Stimulated activated CD4-positive, alpha-beta T cell treated with anti-CD3 and anti-CD28 coated beads, TNF-alpha, amount 100 ng/mL, for 1 hour (primary cell): ENCODE measurements at regions not wholly inside any gene's neighbourhood (a gene's known extent, or its start where the extent isn't known, plus 50 kb on each side); places are given as distances from the start of the nearest gene placed in this dataset.
"Not testable (repeated sequence)": the region's sequence is repeated elsewhere in the genome, so short reads cannot be mapped to it uniquely, and the experiment has no call there.

Experiments
- DNase-seq, 3 donors: peaks; one replicate each; pipeline ENCODE4 v3.0.0-alpha.2; 2020; ENCODE audit warnings: low read depth in 3 of 3, low spot score in 1 of 3

DNA sequence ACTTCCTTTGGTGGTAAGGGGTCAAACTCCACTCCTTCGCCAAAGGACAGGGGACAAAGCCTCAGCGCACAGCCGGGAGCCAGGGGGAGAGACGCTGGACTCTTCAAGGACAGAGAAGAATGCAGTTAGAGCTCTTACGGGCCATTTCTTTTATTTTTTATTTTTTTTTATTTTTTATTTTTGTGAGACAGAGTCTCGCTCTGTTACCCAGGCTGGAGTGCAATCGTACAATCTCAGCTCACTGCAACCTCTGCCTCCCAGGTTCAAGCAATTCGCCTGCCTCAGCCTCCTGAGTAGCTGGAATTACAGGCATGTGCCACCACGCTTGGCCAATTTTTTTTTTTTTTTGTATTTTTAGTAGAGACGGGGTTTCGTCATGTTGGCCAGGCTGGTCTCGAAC, 93.2 kb upstream of the RPH3AL start, which contains the start of gene RFLNB:
Gene RFLNB, minus strand, starts transcription at position 101 of the 400 bp plus-strand sequence.
- not testable (repeated sequence) for DNase-seq

DNA sequence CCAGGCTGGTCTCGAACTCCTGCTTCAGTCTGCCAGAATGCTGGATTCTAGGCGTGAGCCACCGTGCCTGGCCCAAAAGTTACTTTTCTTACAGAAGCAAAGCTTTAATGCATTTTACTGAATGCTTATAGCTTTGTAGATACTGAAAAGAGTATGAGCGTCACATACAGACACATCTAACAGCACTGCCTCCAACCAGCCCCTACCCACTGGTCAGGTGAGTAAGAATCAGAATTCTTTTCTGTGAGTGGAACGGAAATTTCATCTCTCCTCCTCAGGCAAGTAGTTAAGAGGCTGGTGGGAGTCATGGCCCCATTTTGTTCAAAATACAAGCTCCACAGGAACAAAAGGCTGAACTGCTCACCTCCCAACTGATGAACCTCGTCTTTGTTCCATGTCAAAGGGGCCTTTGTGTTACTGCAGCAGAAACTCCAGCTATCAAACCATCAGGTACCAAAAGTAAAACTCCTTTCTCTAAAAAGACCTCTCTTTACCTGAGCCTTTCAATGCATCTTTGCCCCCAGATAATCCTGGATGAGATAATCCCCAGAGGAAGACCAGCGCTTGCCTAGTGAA, 92.4 kb upstream of the RPH3AL start:
- DNase-seq = no peak

DNA sequence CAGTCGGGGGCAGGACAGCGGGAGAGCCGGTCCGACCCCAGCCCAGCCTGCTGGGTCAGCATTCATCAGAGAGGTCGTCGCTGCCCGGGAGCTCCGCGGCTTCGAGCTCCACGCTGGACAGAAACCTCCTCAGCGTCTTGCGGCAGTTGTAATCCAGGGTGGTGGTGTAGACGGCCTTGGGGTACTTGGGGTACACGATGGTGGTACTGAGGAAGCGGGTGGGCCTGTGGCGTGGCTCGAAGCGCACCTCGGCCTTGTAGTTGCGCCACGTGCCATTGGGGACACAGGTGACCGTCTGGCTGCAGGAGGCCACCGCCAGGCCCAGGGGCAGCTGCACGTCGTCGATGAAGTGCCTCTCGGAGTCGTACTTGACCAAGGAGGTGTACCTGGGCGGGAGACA, 90.5 kb upstream of the RPH3AL start:
- no peak for DNase-seq

GRCh38 chr17:441155-441950, 88.7 kb upstream of the RPH3AL start:
- no peak for DNase-seq

- DNase-seq = no peak
These were observed 85.6 kb upstream of the RPH3AL start for GRCh38 chr17:438191-438590.

DNA sequence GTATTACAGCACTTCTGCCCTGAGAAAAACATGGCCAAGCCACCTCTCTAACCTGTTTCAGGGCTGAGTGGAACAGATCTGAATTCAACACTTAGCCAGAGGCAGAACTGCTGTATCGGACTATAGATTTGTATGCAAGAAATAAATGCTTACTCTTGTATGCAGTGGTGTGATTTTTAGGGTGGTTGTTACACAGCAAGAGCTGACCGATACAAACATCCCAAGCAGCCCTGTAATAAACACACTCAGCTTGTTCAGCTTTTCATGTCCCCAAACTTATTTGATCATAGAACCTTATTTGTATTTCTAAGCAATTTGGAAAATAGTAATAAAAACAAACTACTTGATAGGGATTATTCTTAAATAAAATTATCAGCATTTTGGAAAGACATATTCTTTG, 84.9 kb upstream of the RPH3AL start:
- DNase-seq = no peak

DNA sequence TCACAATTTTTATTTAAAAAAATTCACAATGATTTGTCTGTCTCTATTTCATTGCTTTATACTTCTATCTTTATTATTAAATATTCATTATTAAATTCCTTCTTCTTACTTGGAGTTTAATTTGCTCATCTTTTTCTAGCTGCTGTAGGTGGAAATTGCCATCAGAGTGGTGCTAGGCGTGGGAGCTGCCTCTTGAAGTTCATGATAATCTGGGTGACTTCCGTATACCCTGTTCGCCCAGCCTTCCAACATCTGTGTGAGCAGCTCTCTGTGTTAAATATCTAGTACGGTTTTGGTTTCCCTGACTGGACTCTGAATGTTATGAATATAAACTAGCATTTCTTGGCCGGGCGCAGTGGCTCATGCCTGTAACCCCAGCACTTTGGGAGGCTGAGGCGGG, 84.0 kb upstream of the RPH3AL start:
- DNase-seq = no peak

GRCh38 chr17:432471-432870, 79.9 kb upstream of the RPH3AL start:
- not testable (repeated sequence) for DNase-seq

GRCh38 chr17:431494-431893, 78.9 kb upstream of the RPH3AL start:
- DNase-seq = no peak

DNA sequence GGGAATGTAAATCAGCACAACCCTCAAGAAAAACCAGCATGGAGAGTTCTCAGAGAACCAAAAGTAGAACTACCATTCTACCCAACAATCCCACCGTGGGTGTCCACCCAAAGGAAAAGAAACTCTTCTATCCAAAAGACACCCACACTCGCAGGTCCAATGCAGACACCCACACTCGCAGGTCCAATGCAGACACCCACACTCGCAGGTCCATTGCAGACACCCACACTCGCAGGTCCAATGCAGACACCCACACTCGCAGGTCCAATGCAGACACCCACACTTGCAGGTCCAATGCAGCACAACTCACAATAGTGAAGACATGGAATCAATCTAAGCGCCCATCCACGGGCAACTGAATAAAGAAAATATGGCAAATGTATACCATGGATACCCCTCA, 77.0 kb upstream of the RPH3AL start:
- DNase-seq = no peak

DNA sequence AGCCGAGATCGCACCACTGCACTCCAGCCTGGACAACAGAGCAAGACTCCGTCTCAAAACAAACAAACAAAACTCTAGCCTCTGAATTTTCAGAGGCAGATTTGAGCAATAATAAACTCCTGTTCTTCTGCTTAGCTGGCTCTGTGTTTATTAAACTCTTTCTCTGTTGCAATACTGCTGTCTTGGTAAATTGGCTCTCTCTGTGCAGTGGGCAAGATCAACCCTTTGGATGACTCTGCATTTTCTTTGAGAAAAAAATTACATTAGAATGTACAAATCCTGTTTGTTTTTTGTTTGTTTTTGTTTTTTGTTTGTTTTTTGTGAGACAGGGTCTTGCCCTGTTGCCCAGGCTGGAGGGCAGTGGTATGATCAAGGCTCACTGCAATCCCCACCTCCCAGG, 75.8 kb upstream of the RPH3AL start:
- no peak for DNase-seq

- DNase-seq = no peak
These were observed 75.3 kb upstream of the RPH3AL start for GRCh38 chr17:427891-428290.

DNA sequence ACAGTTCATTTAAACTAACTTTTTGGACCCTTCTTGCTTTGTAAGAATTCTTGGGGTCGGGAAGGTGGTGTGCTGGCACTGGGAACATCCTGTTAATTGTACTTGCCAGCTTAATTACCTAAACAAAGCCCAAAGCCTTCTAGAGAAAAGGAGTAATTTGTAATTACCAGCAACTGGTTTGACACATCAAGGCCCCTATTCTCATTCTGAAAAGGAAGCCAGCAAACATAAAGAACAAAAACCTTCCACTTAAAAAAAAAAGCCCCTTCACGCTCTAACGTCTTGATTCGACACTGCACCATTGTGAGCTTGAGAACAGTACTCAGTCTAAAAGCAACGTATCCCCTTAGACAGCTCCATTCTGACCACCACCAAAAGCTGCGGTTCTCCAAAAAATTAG, 74.7 kb upstream of the RPH3AL start:
- no peak for DNase-seq

GRCh38 chr17:422196-422930, 69.8 kb upstream of the RPH3AL start:
- DNase-seq = no peak

DNA sequence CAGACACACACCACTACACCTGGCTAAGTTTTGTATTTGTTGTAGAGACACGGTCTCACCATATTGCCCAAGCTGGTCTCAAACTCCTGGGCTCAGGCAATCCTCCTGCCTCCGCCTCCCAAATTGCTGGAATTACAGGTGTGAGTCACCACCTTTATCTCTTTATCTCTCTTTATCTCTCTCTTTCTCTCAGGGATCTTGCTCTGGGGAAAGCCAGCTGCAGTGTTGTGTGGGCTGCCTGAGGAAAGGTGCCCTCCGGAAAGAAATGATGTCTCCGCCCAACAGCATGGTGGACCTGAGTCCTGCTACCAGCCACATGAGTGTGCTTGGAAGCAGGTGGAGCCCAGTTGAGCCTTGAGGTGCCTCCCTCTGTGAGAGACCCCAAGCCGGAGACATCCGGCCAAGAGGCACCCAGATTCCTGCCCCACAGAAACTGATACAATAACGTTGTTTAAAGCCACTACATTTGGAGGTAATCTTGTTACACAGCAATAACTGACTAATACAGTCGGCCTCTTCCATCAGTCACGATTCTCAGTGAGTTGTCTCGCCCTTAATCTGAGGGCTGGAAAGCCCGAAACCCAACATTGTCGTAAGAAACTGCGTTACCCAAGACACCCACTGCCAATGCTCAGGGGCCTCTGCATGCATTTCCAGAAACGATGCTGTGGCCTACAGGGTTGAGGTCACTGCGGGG, 68.0 kb upstream of the RPH3AL start:
- no peak for DNase-seq

- no peak for DNase-seq
These were observed 66.6 kb upstream of the RPH3AL start for GRCh38 chr17:419073-419735.

- no peak for DNase-seq
These were observed 65.8 kb upstream of the RPH3AL start for GRCh38 chr17:418421-418751.

DNA sequence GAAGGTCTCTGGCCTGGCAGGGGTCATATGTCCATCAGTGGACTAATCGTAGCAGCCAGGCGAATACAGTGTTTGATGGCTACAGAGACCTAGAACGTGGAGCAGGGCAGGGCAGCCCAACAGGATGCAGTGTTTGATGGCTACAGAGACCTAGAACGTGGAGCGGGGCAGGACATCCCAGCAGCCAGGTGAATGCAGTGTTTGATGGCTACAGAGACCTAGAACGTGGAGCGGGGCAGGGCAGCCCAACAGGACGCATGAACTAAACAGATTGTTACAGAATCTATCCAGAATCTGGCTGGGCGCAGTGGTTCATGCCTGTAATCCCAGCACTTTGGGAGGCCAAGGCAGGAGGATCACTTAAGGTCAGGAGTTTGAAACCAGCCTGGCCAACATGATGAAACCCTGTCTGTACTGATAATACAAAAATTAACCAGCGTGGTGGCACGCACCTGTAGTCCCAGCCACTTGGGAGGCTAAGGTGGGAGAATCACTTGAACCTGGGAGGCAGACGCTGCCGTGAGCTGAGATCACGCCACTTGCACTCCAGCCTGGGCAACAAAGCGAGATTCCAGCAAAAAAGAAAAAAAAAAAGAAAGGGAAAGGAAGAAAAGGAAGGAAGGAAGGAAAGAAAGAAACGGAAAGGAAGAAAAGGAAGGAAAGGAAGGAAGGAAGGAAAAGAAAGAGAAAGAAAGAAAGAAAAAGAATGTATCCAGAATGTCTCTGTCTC, 65.2 kb upstream of the RPH3AL start:
- no peak for DNase-seq

DNA sequence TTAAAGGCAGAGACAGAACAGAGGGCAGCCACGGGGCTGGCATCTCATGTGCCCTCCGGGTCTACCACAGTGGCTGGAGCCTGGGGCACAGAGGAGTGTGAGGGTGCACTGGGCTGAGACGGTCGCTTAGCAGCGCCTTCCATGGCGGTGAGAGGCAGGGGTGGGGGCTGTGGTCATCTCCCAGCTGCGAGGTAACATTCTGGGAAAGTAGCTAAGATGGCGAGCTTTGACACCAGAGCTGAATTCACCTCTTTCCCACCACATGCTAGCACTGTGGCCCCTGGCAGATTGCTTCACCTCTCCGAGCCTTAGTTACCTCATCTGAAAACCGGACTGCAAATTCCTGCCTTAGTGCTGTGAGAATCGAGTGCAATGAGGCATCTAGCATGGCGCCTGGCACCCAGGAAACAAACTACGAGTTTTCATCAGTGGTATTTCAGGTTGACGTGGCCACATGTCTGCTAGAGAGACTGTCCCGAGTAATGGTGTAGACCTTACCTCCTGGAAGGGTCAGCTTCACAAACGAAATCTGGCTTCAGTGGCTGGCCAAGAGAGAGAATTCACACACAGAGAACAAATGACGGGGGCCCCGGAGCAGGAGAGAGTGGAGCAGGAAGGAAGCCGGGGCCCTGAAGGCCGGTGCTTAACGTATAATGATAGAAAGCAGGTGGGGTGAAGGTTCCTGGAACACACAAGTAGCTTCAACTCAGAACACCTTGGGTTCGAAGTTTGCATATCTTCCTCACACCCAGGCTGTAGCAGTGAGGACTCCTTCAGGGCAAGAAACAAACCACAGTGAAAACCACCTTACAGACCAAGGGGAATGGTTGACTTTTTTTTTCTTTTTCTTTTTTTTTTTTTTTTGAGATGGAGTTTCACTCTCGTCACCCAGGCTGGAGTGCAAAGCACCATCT, 63.9 kb upstream of the RPH3AL start:
- DNase-seq = no peak
